ENCODE measurements at regions not wholly inside any gene's neighbourhood (a gene's known extent, or its start where the extent isn't known, plus 50 kb on each side); places are given as distances from the start of the nearest gene placed in this dataset.

DNA sequence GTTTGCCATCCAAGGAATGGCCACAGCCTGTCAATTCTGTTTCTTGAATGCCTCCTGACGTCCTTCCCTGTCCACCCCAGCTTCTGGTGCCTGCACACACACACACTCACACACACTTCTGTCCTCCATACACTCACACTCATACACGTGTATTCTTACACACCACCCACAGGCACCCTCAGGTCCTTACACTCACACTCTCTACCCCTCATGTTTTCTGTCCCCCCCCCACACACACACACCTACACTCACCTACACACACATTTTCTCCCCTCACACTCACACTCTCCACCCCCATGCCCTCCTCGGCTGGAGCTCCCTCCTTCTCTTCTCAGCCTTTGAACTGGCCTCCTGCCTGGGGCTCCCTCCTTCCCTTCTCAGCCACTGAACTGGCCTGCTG lies 148.0 kb upstream of the SALL3 start:
- TF ChIP-seq EZH2phosphoT487 (IDR thresholded peaks at IDR 0.05; ENCODE audit: low read depth), result no peak
- TF ChIP-seq, protein P1, sequence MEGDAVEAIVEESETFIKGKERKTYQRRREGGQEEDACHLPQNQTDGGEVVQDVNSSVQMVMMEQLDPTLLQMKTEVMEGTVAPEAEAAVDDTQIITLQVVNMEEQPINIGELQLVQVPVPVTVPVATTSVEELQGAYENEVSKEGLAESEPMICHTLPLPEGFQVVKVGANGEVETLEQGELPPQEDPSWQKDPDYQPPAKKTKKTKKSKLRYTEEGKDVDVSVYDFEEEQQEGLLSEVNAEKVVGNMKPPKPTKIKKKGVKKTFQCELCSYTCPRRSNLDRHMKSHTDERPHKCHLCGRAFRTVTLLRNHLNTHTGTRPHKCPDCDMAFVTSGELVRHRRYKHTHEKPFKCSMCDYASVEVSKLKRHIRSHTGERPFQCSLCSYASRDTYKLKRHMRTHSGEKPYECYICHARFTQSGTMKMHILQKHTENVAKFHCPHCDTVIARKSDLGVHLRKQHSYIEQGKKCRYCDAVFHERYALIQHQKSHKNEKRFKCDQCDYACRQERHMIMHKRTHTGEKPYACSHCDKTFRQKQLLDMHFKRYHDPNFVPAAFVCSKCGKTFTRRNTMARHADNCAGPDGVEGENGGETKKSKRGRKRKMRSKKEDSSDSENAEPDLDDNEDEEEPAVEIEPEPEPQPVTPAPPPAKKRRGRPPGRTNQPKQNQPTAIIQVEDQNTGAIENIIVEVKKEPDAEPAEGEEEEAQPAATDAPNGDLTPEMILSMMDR (IDR thresholded peaks at IDR 0.05; ENCODE audit: low read depth, low read length), result no peak
- H3K9me3 ChIP-seq (ENCODE audit: insufficient read depth, low read length), result peaks cover 1% of the 10 kb centered on the region; the same call in 1 of the 2 replicates
- H3K4me2 ChIP-seq (ENCODE audit: low read length), result no peak overlapping the region
- no peak overlapping the region for H3K27ac ChIP-seq (ENCODE audit: low read length)
- no peaks in the 10 kb centered on the region for H4K20me1 ChIP-seq (ENCODE audit: insufficient read depth, low read length)
- no peaks in the 10 kb centered on the region for H3K27me3 ChIP-seq (ENCODE audit: low read depth, low read length)
- no peak overlapping the region for H2AFZ ChIP-seq (ENCODE audit: low read depth, low read length)
- H3K36me3 ChIP-seq (replicated peaks; ENCODE audit: low read depth, low read length), result no peaks in the 10 kb centered on the region
- H3K9ac ChIP-seq (ENCODE audit: low read length), result no peak overlapping the region
- H3K79me2 ChIP-seq (ENCODE audit: low read length), result no peaks in the 10 kb centered on the region
- H3K4me1 ChIP-seq (ENCODE audit: low read length), result no peaks in the 10 kb centered on the region
- no peak overlapping the region for H3K4me3 ChIP-seq (ENCODE audit: low read length)

DNA sequence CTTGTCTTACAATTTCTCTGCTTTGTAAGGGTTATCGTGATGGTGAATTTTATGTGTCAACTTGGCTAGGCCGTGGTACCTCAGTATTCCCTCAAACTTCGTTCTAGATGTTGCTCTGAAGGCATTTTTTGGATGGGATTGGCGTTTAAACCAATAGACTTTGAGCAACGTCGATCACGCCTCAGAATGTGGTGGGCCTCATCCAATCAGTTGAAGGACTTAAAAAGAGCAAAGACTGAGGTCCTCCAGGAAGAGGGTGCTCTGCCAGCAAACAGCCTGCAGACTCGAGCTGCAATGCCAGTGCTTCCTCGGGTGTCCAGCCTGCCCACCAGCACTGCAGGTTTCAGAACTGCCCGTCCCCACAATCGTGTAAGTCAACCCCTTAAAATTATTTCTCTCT lies 145.8 kb upstream of the SALL3 start:
- H3K27me3 ChIP-seq (ENCODE audit: low read depth, low read length), result no peaks in the 10 kb centered on the region
- no peaks in the 10 kb centered on the region for H3K4me1 ChIP-seq (ENCODE audit: low read length)
- H3K9ac ChIP-seq (ENCODE audit: low read length), result no peak overlapping the region
- no peak overlapping the region for H3K27ac ChIP-seq (ENCODE audit: low read length)
- no peaks in the 10 kb centered on the region for H3K79me2 ChIP-seq (ENCODE audit: low read length)
- H3K9me3 ChIP-seq (ENCODE audit: insufficient read depth, low read length), result peaks cover 8% of the 10 kb centered on the region; the same call in 1 of the 2 replicates
- TF ChIP-seq, protein P1 (IDR thresholded peaks at IDR 0.05; ENCODE audit: low read depth, low read length), result no peak
- no peak for TF ChIP-seq EZH2phosphoT487 (IDR thresholded peaks at IDR 0.05; ENCODE audit: low read depth)
- H3K4me2 ChIP-seq (ENCODE audit: low read length), result no peak overlapping the region
- H3K4me3 ChIP-seq (ENCODE audit: low read length), result no peak overlapping the region
- no peak overlapping the region for H2AFZ ChIP-seq (ENCODE audit: low read depth, low read length)
- no peaks in the 10 kb centered on the region for H3K36me3 ChIP-seq (replicated peaks; ENCODE audit: low read depth, low read length)
- no peaks in the 10 kb centered on the region for H4K20me1 ChIP-seq (ENCODE audit: insufficient read depth, low read length)

DNA sequence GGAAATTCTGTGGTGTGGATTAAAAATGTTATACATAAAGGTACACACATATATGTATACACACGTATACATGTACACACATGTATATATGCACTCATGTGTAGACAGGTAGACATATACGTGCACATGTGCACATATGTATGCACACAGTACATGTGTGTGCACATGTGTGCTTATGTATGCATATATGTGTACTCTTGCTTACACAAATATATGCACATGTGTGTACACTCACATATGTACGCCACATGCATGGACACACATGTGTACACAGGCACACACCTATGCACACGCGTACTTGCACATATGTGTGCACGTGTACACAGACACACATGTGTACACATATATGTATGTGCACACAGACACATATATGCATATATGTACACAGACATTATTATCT lies 142.8 kb upstream of the SALL3 start:
- Histone ChIP-seq H4K20me1 (ENCODE audit: insufficient read depth, low read length) (no peaks in the 10 kb centered on the region), H3K36me3 (replicated peaks; ENCODE audit: low read depth, low read length) (no peaks in the 10 kb centered on the region), H3K4me2 (ENCODE audit: low read length) (no peak overlapping the region), H2AFZ (ENCODE audit: low read depth, low read length) (no peak overlapping the region), H3K9me3 (ENCODE audit: insufficient read depth, low read length) (peaks cover 8% of the 10 kb centered on the region; the same call in 1 of the 2 replicates), H3K27ac (ENCODE audit: low read length) (no peak overlapping the region), H3K4me3 (ENCODE audit: low read length) (no peak overlapping the region), H3K4me1 (ENCODE audit: low read length) (no peaks in the 10 kb centered on the region), H3K79me2 (ENCODE audit: low read length) (no peaks in the 10 kb centered on the region), H3K9ac (ENCODE audit: low read length) (no peak overlapping the region), H3K27me3 (ENCODE audit: low read depth, low read length) (no peaks in the 10 kb centered on the region)
- TF ChIP-seq, protein P1 (IDR thresholded peaks at IDR 0.05; ENCODE audit: low read depth, low read length), result no peak
- TF ChIP-seq EZH2phosphoT487 (IDR thresholded peaks at IDR 0.05; ENCODE audit: low read depth), result no peak

DNA sequence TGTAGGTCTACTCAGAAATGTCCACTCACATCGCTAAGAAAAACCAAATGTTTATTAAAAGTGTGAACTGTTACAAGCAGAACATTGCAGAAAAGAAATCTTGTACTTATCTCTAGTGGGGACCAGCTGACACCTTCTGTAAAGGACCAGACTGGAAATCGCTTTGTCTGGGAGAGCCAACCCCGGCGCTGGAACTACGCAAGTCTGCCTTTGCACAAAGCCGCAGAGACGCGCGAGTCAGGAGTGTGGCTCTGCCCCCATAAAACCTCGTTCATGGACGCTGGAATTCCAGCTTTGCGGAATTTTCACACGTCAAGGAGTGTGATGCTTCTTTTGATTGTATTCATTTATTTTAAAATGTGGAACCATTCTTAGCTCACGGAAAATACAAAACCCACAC lies 141.9 kb upstream of the SALL3 start:
- no peak for TF ChIP-seq EZH2phosphoT487 (IDR thresholded peaks at IDR 0.05; ENCODE audit: low read depth)
- TF ChIP-seq, protein P1 (IDR thresholded peaks at IDR 0.05; ENCODE audit: low read depth, low read length), result no peak
- Histone ChIP-seq H3K79me2 (ENCODE audit: low read length) (no peaks in the 10 kb centered on the region), H3K9ac (ENCODE audit: low read length) (no peak overlapping the region), H2AFZ (ENCODE audit: low read depth, low read length) (no peak overlapping the region), H3K27ac (ENCODE audit: low read length) (no peak overlapping the region), H3K36me3 (replicated peaks; ENCODE audit: low read depth, low read length) (no peaks in the 10 kb centered on the region), H4K20me1 (ENCODE audit: insufficient read depth, low read length) (no peaks in the 10 kb centered on the region), H3K4me3 (ENCODE audit: low read length) (no peak overlapping the region), H3K27me3 (ENCODE audit: low read depth, low read length) (no peaks in the 10 kb centered on the region), H3K9me3 (ENCODE audit: insufficient read depth, low read length) (peaks cover 8% of the 10 kb centered on the region; the same call in 1 of the 2 replicates), H3K4me1 (ENCODE audit: low read length) (no peaks in the 10 kb centered on the region), H3K4me2 (ENCODE audit: low read length) (no peak overlapping the region)
